Epithelial cell of proximal tubule (primary cell): ENCODE measurements at regions not wholly inside any gene's neighbourhood (a gene's known extent, or its start where the extent isn't known, plus 50 kb on each side); places are given as distances from the start of the nearest gene placed in this dataset.

Source experiments
- DNase-seq: peaks from one replicate; pipeline ENCODE4 v3.0.0-alpha.2; 2011; ENCODE audit warnings: low read depth
- H3K4me3 ChIP-seq: 2 replicates; pipeline ENCODE4 v1.5.1; 2011; ENCODE audit warnings: low read depth, mild to moderate bottlenecking, low read length
- CTCF ChIP-seq: conservative IDR thresholded peaks from 2 replicates; pipeline ENCODE4 v1.5.1; 2012; ENCODE audit warnings: low read depth, mild to moderate bottlenecking, low read length

- H3K4me3 ChIP-seq, result no peak overlapping the region
- no peak for DNase-seq
- no peak for TF ChIP-seq CTCF
Measured at GRCh38 chr12:33253178-33253577, 186.4 kb downstream of the SYT10 start.

GRCh38 chr12:33251548-33251947, 188.1 kb downstream of the SYT10 start:
- DNase-seq, result no peak
- TF ChIP-seq CTCF, result no peak
- no peak overlapping the region for H3K4me3 ChIP-seq

GRCh38 chr12:33248364-33248763, 191.3 kb downstream of the SYT10 start:
- H3K4me3 ChIP-seq, result no peak overlapping the region
- no peak for TF ChIP-seq CTCF
- no peak for DNase-seq

GRCh38 chr12:33247625-33248024, 192.0 kb downstream of the SYT10 start:
- no peak for TF ChIP-seq CTCF
- DNase-seq, result no peak
- no peak overlapping the region for H3K4me3 ChIP-seq

- TF ChIP-seq CTCF, result no peak
Measured at GRCh38 chr12:33245434-33245833, 194.2 kb downstream of the SYT10 start.

GRCh38 chr12:33226671-33227070, 212.9 kb downstream of the SYT10 start:
- H3K4me3 ChIP-seq, result no peak overlapping the region
- no peak for TF ChIP-seq CTCF
- DNase-seq, result no peak

More at GRCh38 chr12:33245434-33245833, 194.2 kb downstream of the SYT10 start:
- H3K4me3 ChIP-seq, result no peak overlapping the region
- DNase-seq, result no peak

- no peak overlapping the region for H3K4me3 ChIP-seq
- no peak for DNase-seq
- TF ChIP-seq CTCF, result no peak
Measured at GRCh38 chr12:33223956-33224355, 215.7 kb downstream of the SYT10 start.
